ENCODE measurements at regions not wholly inside any gene's neighbourhood (a gene's known extent, or its start where the extent isn't known, plus 50 kb on each side); places are given as distances from the start of the nearest gene placed in this dataset.

DNA sequence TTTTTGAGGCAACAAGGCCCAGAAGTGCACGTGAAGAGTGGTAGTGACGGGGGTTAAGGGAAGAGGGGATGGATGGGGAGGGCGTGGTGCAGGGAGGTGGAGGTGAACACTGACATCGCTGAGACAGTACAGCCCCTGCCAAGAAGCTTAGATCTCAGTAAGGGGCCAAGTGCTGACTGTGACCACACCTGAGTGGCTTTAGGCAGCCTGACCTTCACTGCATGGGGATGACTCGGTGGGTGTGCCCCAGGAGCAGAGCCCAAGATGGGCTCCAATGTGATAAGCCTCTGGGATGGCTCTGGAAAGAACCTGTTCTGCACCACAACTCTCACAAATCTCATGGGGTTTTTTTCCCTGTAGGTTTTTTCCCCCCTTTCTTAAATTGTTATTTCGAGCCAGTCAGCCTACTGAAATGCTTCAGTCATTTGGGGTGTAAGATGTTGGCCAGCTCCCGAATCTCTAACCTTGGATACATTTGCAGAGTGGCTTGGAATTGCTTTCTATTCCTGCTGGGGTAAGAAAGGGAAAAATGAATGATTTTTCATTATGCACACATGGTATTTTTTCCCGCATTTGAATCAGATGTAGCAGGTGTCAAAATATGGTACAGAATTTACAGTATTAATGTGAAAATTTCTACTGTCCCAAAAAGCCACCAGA is 165.0 kb downstream of the TM9SF2 start:
- TF ChIP-seq, protein P1, sequence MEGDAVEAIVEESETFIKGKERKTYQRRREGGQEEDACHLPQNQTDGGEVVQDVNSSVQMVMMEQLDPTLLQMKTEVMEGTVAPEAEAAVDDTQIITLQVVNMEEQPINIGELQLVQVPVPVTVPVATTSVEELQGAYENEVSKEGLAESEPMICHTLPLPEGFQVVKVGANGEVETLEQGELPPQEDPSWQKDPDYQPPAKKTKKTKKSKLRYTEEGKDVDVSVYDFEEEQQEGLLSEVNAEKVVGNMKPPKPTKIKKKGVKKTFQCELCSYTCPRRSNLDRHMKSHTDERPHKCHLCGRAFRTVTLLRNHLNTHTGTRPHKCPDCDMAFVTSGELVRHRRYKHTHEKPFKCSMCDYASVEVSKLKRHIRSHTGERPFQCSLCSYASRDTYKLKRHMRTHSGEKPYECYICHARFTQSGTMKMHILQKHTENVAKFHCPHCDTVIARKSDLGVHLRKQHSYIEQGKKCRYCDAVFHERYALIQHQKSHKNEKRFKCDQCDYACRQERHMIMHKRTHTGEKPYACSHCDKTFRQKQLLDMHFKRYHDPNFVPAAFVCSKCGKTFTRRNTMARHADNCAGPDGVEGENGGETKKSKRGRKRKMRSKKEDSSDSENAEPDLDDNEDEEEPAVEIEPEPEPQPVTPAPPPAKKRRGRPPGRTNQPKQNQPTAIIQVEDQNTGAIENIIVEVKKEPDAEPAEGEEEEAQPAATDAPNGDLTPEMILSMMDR (IDR thresholded peaks at IDR 0.05; ENCODE audit: low read depth, low read length) = no peak
- Histone ChIP-seq H3K9me3 (ENCODE audit: control insufficient read depth, insufficient read depth, low read length) (no peaks in the 10 kb centered on the region), H3K4me3 (ENCODE audit: low read depth, low read length) (no peak overlapping the region), H3K27me3 (ENCODE audit: control insufficient read depth, insufficient read depth, low read length) (peaks cover 9% of the 10 kb centered on the region), H3K27ac (ENCODE audit: low read depth, low read length) (no peak overlapping the region)
- CTCF ChIA-PET = interaction anchor here (0.8 kb wide), 1 partner anchor 10 kb away, joined by 8 read pairs; no protein-coding TSS in a partner anchor
- no peak for DNase-seq (ENCODE audit: low read depth, low spot score)
- POLR2A ChIA-PET = no interaction called here

GRCh38 chr13:99665711-99666110 is 164.4 kb downstream of the TM9SF2 start:
- TF ChIP-seq, protein P1 (IDR thresholded peaks at IDR 0.05; ENCODE audit: low read depth, low read length) = no peak
- DNase-seq (ENCODE audit: low read depth, low spot score) = no peak
- Histone ChIP-seq H3K27ac (ENCODE audit: low read depth, low read length) (no peak overlapping the region), H3K27me3 (ENCODE audit: control insufficient read depth, insufficient read depth, low read length) (peaks cover 9% of the 10 kb centered on the region), H3K9me3 (ENCODE audit: control insufficient read depth, insufficient read depth, low read length) (no peaks in the 10 kb centered on the region), H3K4me3 (ENCODE audit: low read depth, low read length) (no peak overlapping the region)
- ChIA-PET POLR2A (no interaction called here), CTCF (interaction anchor here (0.8 kb wide), 1 partner anchor 9 kb away, joined by 8 read pairs; no protein-coding TSS in a partner anchor)

DNA sequence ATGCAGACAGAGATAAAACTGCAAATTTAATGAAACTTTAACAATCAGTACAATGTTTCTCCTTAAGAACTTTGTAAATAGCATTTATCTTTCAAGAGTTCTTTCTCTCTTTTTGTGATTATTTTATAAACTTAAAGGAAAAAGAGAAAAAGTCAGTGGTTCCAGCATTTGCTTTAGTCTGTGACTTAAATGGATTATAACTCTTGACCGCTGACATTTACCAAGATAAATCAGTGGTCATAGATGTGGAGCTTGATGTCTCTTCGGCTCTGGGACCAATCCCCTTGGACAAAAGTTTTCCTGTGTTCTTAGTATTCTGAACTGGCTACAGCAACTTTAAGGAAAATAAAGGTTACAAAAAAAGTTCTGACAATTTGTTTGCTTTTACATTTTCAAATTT is 162.6 kb downstream of the TM9SF2 start:
- ChIA-PET CTCF (interaction anchor here (1.0 kb wide), 1 partner anchor 9 kb away, joined by 3 read pairs; no protein-coding TSS in a partner anchor), POLR2A (no interaction called here)
- no peaks in the 10 kb centered on the region for H3K9me3 ChIP-seq (ENCODE audit: control insufficient read depth, insufficient read depth, low read length)
- no peak overlapping the region for H3K4me3 ChIP-seq (ENCODE audit: low read depth, low read length)
- peaks cover 9% of the 10 kb centered on the region for H3K27me3 ChIP-seq (ENCODE audit: control insufficient read depth, insufficient read depth, low read length)
- H3K27ac ChIP-seq (ENCODE audit: low read depth, low read length) = no peak overlapping the region
- TF ChIP-seq, protein P1 (IDR thresholded peaks at IDR 0.05; ENCODE audit: low read depth, low read length) = no peak
- DNase-seq (ENCODE audit: low read depth, low spot score) = no peak

DNA sequence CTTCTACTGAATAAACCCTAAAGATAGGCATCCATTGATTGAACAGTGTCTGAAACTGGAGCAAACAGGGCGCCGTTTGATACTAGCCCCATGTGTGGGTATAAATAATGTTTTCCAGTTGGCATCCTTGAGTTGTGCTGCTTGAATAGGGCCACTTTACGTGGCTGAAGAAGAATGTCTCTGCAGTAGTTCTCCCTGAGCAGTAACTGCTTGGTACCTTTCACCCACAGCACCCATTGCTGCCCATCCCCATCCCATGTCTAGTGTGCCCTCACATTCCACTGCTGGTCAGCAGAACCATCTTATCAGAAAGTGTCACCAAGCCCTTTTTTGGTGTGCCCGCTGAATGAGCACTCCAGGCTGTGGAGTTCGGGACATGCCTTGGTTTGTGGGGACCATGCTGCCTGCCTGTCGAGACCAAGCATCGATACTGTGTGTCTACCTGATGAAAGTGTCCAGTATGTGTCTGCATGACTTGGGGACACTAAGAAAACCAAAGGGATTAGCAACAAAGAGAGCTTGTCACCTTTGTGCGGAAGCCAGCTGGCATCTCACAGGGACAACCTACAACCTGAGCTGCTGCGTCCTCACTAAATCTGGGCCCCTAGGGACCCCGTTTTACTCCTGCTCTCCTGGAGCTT is 162.0 kb downstream of the TM9SF2 start:
- no peak overlapping the region for H3K27ac ChIP-seq (ENCODE audit: low read depth, low read length)
- ChIA-PET POLR2A (no interaction called here), CTCF (interaction anchor here (1.0 kb wide), 1 partner anchor 8 kb away, joined by 3 read pairs; no protein-coding TSS in a partner anchor)

DNA sequence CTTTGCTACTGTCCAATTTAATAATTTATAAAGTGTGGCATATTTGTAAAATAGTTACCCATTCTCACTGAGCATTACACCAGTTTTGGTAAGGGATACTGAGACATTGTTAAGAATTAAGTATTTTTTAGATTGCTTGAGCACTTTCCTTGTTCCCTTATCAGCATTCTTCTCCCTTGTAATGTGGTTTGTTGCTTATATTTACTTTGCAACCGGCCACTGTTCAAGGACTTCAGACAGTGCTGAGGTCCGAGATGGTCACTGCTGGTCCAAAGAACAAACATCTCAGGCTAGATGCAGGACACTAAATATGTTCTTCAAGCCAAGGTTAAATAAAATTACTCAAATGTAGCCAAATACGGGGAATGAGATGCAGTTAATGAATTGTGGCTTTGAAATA is 161.4 kb downstream of the TM9SF2 start:
- POLR2A ChIA-PET = no interaction called here
- Histone ChIP-seq H3K4me3 (ENCODE audit: low read depth, low read length) (no peak overlapping the region), H3K27me3 (ENCODE audit: control insufficient read depth, insufficient read depth, low read length) (peaks cover 13% of the 10 kb centered on the region), H3K27ac (ENCODE audit: low read depth, low read length) (no peak overlapping the region), H3K9me3 (ENCODE audit: control insufficient read depth, insufficient read depth, low read length) (no peaks in the 10 kb centered on the region)
- CTCF ChIA-PET = no interaction called here
- TF ChIP-seq, protein P1 (IDR thresholded peaks at IDR 0.05; ENCODE audit: low read depth, low read length) = no peak
- DNase-seq (ENCODE audit: low read depth, low spot score) = no peak

More for the DNA sequence above, 162.0 kb downstream of the TM9SF2 start:
- no peak for DNase-seq (ENCODE audit: low read depth, low spot score)
- Histone ChIP-seq H3K9me3 (ENCODE audit: control insufficient read depth, insufficient read depth, low read length) (no peaks in the 10 kb centered on the region), H3K4me3 (ENCODE audit: low read depth, low read length) (no peak overlapping the region), H3K27me3 (ENCODE audit: control insufficient read depth, insufficient read depth, low read length) (peaks cover 9% of the 10 kb centered on the region)
- TF ChIP-seq, protein P1 (IDR thresholded peaks at IDR 0.05; ENCODE audit: low read depth, low read length) = no peak
